DLD1 (cell line): ENCODE measurements at regions not wholly inside any gene's neighbourhood (a gene's known extent, or its start where the extent isn't known, plus 50 kb on each side); places are given as distances from the start of the nearest gene placed in this dataset.

ENCODE experiments used
- in situ Hi-C: cut with HindIII; loops from 2 replicates; pipeline ENCODE4 v1.10.0; 2017; ENCODE audit warnings: low sequenced_read_pairs

- in situ Hi-C loops, result no loop called here
Observed at GRCh38 chr17:74040291-74040690, 163.2 kb upstream of the RPL38 start.

- in situ Hi-C loops, result no loop called here
Observed at GRCh38 chr17:74040729-74041128, 162.7 kb upstream of the RPL38 start.

- in situ Hi-C loops, result no loop called here
Observed at GRCh38 chr17:74041869-74042640, 161.4 kb upstream of the RPL38 start.

- in situ Hi-C loops, result no loop called here
Observed at GRCh38 chr17:74042744-74043486, 160.6 kb upstream of the RPL38 start.

- in situ Hi-C loops, result no loop called here
Observed at GRCh38 chr17:74043976-74044375, 159.5 kb upstream of the RPL38 start.

GRCh38 chr17:74045608-74046280 lies 157.7 kb upstream of the RPL38 start:
- in situ Hi-C loops, result no loop called here

- in situ Hi-C loops, result no loop called here
Observed at GRCh38 chr17:74049167-74049966, 154.1 kb upstream of the RPL38 start.

GRCh38 chr17:74049967-74050458 lies 153.5 kb upstream of the RPL38 start:
- in situ Hi-C loops, result no loop called here

- in situ Hi-C loops, result no loop called here
Observed at GRCh38 chr17:74051348-74051747, 152.1 kb upstream of the RPL38 start.

- in situ Hi-C loops, result no loop called here
Observed at GRCh38 chr17:74052993-74053711, 150.3 kb upstream of the RPL38 start.

GRCh38 chr17:74053712-74054078 lies 149.8 kb upstream of the RPL38 start:
- in situ Hi-C loops, result no loop called here

GRCh38 chr17:74054249-74054648 lies 149.2 kb upstream of the RPL38 start:
- in situ Hi-C loops, result no loop called here

GRCh38 chr17:74055508-74056160 lies 147.8 kb upstream of the RPL38 start:
- in situ Hi-C loops, result no loop called here

- in situ Hi-C loops, result no loop called here
Observed at GRCh38 chr17:74059479-74060240, 143.8 kb upstream of the RPL38 start.

GRCh38 chr17:74061758-74062157 lies 141.7 kb upstream of the RPL38 start:
- in situ Hi-C loops, result no loop called here

- in situ Hi-C loops, result no loop called here
Observed at GRCh38 chr17:74062234-74062633, 141.2 kb upstream of the RPL38 start.

GRCh38 chr17:74063439-74063838 lies 140.0 kb upstream of the RPL38 start:
- in situ Hi-C loops, result no loop called here

GRCh38 chr17:74070374-74070773 lies 133.1 kb upstream of the RPL38 start:
- in situ Hi-C loops, result no loop called here
